HPDE6-E6E7 (cell line): ENCODE measurements at regions not wholly inside any gene's neighbourhood (a gene's known extent, or its start where the extent isn't known, plus 50 kb on each side); places are given as distances from the start of the nearest gene placed in this dataset.
"Not testable (repeated sequence)": the region's sequence is repeated elsewhere in the genome, so short reads cannot be mapped to it uniquely, and the experiment has no call there.

Source experiments
- DNase-seq: peaks from one replicate; pipeline ENCODE4 v3.0.0; 2011; ENCODE audit warnings: missing footprints; ENCODE audit errors: extremely low spot score

DNA sequence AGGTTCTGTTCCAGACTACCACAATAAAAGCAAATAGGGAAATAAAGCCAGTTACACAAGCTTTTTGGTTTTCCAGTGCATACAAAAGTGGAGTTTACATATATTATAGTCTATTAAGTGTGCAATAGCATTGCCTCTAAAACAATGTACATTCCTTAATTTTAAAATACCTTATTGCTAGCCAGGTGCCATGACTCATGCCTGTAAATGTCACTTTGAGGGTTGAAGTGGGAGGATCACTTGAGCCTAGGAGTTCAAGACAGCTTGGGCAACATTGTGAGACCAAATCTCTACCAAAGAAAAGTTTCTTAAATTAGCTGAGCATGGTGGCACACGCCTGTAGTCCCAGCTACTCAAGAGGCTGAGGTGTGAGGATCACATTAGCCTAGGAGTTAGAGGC is 52.9 kb upstream of the IMP4 start:
- no peak for DNase-seq

DNA sequence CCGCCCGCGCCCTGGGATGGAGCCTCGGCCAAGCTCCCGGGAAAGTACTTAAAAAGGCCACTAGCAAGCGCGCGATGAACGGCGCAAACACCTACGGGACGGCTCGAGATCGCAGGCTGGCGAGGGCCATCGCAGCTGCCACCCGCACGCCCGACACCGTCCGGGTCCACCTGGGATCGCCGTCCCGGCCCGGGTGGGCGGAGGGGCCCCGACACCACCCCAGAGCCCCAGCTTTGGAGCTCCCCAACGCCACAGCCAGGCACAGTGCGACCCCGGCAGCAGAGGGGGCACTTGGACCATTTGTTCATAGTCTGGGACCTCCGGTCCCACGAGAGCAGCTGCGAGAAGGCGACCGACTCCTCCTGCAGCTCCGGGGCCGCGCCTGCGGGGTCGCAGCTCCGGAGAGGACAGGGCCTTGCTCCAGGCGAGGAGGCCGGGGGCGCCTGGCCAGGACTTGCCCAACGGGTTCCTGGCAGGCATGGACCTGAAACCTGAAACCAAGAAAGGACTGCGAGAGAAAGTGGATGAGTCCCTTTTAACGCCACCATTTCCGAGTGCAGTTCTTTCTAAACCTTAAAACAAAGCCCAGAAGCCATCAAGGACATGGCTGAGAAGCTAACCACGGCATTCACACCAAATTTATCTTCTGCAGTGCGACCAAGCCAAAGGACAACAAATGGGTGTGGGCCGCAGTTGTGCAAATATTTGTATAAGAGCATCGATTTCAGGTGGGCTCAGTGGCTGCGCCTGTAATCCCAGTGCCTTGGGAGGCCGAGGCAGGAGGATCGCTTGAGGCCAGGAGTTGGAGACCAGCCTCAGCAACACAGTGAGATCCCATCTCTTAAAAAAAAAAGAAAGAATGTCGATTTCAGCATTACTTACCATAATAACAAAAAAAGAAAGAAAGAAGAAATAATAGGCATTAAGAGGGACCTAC is 54.0 kb upstream of the IMP4 start:
- no peak for DNase-seq

DNA sequence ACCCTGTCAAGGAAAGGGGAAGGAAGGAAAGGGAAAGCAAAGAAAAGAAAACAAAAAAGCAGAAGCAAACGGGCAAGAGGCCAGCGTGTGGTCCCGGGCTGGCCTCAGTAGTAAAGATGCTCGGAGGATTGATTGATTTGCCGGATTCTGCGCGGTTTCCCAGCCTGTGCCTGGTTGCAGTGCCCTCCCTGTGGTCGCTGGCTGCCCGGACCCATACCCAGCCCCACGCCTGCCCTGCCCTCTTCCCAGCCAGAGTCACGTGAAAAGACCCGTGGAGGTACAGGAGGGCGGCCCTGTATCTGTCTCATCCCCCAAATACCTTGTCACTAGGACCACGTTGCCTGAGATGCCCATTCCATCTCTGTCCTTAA is 55.1 kb upstream of the IMP4 start:
- no peak for DNase-seq

DNA sequence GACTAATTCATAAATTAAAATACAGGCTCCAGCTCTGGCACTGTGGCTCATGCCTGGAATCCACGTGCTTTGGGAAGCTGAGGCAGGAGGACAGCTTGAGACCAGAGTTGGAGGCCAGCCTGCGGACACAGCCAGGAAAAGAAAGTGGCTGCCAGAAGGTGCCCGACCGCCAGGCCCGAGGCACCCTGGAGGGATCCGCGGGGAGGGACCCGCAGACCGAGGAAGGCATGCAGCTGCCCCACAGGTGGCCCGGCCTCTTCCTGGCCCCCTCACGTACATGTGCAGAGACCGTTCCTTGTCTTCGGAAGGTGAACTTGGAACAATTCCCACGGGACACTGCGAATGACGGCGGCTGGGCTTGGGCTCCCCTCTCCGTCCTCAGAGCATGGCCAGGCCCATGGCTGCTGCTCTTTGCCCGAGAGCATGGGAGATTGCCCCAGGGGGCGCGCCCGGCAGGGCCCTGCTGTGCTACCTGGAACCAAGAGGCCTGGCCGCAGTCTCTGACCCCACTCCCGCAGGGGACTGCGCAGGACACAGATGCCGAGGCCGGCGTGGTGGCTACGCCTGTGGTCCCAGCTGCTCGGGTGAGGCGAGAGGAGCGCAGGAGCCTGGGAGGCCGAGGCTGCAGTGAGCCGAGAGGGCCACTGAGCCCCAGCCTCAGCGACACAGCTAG is 55.6 kb upstream of the IMP4 start:
- no peak for DNase-seq

DNA sequence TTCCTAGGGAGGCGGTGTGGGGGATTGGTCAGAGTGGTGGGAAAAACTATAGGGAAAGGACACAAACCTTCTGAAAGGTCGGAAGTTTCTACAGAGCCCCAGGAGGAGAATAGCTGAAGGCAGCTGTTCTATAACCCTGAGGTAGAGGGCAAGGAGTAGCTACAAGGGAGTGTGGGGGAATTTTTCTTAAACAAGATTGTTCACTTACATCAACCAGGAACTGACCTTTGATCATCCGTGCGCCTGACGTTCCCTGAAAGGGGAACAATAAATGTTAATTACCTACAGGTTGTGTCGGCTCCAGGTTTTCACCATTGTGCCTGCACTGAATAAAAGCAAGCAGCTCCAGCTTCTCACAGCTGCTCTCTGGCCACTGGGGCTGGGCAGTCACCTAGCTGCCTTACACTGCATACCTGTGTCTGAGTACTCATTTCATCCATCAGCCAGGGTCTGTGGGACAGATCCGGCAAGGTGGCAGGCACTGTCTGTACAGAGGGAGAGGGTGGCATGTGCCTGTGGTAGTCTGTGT is 59.3 kb upstream of the IMP4 start:
- not testable (repeated sequence) for DNase-seq

DNA sequence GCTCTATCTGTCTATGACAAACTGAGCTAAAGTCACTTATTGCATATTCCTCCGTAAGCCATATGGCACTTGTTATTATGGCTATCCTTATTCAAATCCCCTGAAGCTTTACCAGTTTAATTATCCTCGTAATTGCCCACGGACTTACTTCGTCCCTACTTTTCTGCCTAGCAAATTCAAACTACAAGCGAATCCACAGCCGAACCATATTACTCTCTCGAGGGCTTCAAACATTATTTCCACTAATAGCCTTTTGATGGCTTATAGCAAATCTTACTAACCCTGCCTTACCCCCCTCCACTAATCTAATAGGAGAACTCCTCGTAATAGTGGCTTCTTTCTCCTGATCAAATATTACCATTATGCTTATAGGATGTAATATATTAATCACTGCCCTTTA is 63.1 kb upstream of the IMP4 start:
- DNase-seq = not testable (repeated sequence)

DNA sequence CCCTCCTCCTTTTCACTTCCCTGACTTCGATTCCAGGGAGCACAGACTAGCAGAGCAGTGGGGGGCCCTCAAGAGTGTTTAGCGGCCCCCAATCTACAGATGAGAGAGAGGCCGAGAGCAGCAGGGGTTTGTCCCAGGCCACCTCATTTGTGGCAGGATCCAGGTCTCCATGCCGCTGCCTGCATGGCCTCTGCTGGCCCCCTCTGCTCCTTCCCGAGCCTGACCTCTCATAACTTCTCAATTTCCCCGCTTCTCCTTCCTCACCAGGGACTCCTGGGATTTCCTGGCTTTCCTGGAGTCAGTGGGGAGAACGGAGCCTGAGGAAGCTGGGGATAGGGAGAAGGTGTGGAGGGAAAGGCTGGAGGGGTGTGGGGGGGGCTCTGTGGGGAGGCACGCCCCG is 70.1 kb upstream of the TUBA3E start:
- DNase-seq = not testable (repeated sequence)

DNA sequence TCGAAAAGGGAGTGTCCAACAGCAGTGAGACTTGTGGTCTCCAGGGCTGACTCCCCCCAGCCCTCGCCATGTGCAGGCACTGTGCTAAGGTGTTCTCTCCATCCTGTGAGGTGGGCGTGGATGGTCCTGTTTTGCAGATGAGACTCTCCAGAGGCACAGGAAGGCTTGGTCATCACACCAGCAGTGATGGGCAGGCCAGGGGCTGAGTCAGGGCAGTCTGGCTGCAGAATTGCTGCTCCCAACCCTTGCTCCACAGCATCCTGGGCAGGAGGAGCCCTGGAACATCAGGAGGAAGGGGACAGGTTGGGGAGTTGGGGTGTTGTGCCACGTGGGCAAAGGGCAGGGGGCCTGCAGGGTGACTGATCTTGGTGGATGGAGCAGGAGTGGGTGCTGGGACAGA is 69.3 kb upstream of the TUBA3E start:
- DNase-seq = not testable (repeated sequence)

DNA sequence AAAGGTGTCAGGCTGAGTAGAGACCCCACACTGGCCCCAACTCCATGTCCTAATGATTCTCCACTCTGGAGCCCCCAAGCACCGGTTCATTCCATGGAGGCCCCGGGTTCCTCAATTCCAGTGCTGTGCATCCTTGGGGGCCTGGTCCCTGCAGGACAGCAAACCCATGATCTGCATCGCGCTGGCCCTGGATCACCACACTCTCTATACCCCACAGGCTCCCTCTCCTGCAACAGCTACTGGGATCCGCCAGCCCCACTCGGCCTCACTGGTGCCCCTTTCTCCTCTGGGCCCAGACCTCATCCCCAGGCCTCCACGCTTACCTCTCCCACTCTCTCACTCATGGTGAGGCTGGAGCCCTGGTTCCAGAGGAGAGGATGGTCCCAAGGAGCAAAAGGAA is 68.6 kb upstream of the TUBA3E start:
- DNase-seq = not testable (repeated sequence)

DNA sequence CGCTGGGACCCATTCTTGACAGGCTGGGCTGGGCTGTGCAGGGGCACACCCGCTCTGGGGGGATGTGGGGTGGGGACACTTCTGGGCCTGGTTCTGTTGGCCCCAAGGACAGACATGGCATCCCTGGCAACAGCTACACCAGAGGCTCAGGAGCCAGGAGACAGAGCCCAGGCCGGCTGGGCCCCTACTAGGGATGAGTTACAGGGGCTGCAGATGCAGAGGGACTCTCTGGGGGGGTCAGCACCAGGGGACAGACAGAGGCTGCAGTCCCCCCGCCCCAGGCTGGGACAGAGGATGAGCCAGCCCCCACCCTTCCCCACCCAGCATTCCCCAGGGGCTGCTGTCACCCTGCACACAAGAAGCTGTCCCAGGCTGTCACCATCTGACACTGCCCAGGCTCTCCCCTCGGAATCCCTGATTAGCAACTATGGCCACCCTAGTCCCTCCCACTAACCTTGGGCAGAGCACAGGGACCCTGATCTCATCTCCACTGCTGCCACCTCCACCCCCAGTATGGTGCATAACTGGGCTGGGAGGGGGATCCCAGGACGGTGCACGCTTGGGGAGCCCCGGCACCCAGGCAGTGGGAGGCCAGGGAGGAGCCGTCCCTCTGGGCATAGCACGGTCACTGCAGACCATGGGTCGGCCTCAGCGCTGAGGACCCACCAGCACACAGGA is 67.5 kb upstream of the TUBA3E start:
- DNase-seq = not testable (repeated sequence)

DNA sequence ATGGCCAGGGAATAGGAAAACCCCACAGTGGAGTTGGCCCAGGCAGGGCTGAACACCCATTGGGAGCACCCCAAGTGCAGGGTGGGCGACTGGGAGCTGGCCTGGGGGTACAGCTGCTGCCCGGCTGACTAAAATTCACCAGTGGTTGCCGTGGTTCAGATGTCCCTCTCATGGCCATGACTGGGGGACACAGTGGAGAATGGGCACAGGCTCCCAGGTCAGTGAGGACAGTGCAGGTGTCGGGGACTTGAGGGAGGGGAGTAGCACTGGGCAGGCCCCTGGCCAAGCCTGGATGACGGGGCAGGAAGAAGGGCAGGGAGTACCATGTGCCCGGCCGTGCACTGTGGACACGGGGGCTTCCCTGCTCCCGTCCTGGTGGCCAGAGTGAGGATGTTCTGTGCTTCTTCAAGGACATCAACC is 66.7 kb upstream of the TUBA3E start:
- DNase-seq = not testable (repeated sequence)

DNA sequence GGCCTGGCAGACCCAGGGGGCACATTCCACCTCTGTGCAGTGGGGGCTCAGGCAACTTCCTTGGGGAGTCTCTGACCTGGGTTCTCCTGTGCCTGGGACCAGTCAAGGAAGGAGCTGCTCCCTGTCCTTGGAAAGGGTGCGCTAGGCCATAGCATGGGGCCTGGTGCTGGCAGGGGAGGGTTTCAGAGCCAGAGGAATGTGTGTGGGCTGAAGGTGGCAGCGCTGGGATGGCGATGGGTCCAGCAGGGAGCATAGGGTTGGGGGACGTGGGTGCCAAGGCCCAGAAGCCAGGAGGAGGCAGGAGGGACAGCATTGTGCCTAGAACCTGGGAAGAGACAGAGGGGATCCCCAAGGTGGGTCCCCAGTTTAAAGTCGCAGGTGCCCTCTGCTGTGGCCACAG is 66.3 kb upstream of the TUBA3E start:
- DNase-seq = no peak

DNA sequence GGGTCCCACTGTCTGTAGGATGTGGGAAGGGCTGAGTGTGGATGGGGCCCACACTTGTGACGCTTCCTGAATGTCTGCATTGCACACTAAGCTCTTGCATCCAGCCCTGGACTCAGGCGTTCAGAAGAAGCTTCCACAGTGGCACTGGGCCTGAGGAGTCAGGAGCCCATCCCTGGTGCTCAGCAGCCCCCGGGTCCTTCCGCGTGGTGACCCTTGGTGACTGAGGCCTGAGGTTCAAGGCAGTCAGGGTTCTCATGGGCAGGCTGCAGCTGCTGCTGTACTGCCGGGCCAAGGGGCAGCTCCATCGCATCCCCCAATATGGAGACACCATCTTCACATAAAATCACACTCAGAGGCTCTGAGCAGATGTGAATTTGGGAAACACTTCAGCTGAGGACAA is 65.8 kb upstream of the TUBA3E start:
- DNase-seq = no peak

DNA sequence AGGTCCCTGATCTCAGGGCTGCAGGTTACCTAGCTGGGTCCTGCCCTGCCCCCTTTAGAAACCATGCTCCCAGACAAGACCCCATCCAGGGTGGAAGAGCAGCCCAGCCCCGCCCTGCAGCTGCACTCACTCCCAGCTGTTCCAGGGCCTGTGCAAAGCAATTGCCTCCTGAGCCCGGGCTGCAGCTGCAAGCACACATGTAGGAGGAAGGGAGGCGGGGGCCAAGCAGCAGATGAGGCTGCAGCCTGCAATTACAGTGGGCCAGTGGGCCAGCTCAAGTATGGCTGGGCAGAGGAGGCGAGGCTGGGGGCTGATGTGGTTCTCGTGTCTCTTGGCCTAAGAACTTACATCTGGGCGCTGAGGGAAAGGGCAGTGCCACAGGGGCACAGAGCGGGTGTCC is 65.4 kb upstream of the TUBA3E start:
- DNase-seq = no peak

DNA sequence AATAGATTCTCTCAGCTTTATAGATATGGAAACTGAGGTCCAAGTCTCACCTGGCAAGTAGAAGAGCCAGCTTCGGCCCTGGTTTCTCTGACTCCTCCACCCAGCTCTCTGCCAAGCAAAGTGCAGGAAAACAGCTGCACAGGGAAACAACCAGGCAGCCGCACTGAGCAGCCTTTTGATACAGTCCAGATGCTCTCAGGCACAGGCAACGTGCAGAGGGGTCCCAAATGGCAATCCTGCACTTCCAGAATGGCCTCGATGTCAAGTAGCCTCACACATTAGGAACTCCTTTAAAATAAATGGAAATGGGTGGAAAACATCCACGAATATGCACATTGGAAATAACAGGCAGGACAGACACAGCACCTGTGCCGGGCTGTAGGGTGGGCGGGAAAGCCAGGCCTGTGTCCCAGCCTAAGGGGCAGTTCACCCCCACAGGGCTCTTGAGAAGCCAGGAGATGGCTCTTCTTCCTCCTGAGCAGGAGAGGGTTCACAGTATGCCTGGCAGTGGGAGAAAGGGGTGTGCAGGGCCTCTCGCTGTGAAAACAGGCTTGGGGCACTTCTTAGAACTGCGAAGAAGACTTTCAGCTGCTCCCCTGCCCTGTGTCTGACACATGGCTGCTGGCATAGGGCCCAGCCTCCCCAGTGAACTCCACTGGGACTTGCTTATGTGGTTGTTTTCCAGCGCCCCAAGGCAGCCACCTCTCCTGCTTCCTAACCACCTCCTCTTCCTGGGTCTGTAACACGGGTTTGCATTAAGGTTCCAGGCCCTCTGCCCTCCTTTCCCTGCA is 63.9 kb upstream of the TUBA3E start:
- DNase-seq = peak; percentile 19

DNA sequence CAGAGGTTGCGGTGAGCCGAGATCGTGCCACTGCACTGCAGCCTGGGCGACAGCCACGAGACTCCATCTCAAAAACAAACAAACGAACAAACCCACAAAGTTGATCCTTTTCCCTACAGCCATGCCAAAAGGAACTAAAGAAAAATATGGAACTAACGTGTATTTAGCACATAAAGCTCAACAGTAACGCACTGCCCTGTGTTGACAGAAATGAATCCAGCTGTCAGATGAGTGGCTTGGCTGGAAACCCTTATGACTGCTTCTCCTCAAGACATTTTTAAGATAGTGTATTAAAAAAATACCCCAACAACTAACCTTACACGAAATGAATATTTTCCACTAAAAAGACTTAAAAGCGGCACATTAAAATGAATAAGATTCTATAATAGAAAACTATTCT is 62.9 kb upstream of the TUBA3E start:
- DNase-seq = no peak

DNA sequence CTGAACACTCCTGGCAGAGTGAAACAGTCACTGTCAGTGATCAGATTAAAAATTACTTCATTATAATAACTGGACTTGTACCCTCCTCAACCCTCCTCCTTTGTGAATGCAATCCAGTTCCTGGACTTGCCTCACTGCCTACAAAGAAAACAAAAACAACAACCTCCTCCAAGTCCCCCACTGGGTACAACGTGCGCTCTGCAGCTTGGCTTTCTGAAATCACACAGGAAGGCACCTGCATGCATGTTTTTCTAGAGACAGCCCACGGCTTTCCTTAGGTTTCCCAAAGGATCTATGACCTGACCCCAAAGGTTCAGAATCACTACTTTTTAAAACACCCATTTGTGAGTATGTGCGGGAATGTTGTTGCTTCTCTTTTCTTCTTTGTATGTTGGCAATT is 61.4 kb upstream of the TUBA3E start:
- DNase-seq = no peak

DNA sequence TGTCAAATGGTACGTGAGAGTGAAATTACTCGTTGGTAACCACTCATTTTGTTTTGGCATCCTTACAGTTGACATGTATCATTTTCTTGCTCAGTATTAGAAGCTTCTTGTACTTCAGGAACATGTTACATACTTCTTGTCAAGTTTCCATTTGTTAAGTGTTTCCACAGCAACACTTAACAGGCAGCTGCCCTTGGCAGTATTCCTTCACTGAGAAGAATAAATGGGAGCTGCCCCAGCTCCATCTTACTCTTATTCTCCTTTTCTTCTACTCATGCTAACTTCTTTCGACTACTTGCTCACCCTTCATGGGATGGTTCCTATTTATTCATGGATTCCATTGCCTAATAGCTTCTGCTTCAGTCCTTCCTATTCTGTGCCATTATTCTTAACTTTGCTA is 60.1 kb upstream of the TUBA3E start:
- no peak for DNase-seq

DNA sequence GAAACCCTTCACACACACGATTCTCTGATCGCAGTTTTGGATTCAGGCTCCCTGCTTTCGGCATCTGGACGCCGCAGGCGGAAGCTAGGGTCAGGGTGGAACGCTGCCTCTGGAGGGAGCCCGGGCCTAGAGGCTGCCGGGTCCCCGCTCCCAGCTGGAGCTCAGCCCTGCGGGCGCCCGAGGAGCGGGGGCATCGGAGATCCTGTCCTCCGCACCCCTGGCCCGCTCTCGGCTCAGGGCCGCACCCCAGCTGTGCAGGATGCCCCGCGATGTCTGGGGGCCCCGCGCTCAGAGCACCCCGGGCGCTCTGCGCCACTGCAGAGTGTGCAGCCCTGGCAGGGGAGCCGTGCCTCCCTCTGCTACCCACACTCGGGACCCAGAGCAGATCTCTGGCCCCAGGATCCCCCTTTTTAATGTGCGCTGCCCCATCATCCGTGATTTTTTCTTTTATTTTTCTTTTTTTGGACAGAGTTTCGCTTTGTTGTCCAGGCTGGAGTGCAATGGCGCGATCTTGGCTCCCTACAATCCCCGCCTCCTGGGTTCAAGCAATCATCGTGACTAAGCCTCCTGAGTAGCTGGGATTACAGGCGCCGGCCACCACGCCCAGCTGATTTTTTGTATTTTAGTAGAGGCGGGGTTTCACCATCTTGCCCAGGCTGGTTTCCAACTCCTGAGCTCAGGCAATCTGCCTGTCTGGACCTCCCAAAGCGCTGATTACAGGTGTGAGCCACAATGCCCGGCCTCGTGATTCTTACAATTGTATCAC is 54.8 kb upstream of the TUBA3E start:
- no peak for DNase-seq

DNA sequence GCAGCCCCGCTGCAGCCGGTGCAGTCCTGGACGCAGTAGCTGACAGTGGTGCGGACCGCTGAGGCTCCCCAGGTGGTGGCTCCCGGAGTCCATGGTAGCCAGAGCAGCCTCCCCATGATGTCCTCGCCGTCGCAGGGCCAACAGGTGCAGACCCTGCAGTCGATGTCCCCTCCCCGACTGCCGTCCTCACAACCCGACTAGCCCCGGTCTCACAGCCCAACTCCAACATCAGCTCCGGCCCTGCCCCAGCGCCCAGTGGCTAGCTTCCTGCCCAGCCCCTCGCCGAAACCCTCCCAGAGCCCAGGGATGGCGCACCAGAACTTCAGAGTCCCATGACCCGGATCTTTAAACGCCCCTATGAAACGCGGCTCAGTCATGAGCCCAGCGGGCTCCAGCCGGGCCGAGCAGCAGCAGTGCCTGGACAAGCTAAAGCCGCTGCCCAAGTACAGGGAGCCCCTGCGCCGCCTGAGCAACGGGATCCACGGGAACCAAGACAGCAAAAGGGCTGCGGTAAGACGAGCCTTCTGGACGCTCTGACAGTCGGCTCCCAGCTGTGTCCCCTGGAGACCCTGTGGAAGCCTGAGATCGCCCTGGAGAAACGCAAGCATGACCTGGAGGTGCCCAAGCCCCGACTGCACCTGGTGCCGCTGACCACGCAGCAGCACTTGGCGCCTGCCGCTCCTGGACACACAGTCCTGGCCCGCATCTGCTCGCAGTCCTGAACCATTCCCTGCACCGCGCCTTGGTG is 53.8 kb upstream of the TUBA3E start:
- DNase-seq = no peak
